ENCODE measurements at regions not wholly inside any gene's neighbourhood (a gene's known extent, or its start where the extent isn't known, plus 50 kb on each side); places are given as distances from the start of the nearest gene placed in this dataset.

- no peak for DNase-seq
- no peak overlapping the region for H3K4me3 ChIP-seq (ENCODE audit: low read depth, low read length)
Observed at GRCh38 chr11:28727254-28727653, 619.1 kb downstream of the METTL15 start.

DNA sequence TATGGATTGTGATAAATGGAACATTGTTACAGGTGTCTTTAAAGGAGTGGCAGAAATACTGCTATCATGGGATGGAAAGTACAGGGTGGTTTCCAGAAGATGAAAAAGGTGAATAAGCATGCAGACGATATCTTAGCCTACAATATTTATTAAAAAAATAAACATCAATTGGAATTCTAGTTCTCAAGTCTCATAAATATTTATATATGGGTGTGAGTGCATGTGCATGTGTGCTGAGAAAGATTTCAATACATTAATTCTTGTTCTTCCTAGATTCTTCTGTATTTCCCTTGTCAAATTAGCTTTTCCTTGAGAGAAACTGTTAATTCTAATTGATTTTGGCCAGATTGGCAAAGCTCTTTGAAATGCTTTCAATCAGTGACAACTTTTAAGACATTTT is 618.2 kb downstream of the METTL15 start:
- Histone ChIP-seq H3K36me3 (no peaks in the 10 kb centered on the region), H3K27me3 (no peaks in the 10 kb centered on the region), H3K4me3 (ENCODE audit: low read depth, low read length) (no peak overlapping the region), H3K4me1 (no peaks in the 10 kb centered on the region), H3K9me3 (no peaks in the 10 kb centered on the region)
- no peak for DNase-seq
- TF ChIP-seq, protein P1, sequence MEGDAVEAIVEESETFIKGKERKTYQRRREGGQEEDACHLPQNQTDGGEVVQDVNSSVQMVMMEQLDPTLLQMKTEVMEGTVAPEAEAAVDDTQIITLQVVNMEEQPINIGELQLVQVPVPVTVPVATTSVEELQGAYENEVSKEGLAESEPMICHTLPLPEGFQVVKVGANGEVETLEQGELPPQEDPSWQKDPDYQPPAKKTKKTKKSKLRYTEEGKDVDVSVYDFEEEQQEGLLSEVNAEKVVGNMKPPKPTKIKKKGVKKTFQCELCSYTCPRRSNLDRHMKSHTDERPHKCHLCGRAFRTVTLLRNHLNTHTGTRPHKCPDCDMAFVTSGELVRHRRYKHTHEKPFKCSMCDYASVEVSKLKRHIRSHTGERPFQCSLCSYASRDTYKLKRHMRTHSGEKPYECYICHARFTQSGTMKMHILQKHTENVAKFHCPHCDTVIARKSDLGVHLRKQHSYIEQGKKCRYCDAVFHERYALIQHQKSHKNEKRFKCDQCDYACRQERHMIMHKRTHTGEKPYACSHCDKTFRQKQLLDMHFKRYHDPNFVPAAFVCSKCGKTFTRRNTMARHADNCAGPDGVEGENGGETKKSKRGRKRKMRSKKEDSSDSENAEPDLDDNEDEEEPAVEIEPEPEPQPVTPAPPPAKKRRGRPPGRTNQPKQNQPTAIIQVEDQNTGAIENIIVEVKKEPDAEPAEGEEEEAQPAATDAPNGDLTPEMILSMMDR (IDR thresholded peaks at IDR 0.05; ENCODE audit: low read depth, low read length), result no peak

More at GRCh38 chr11:28727254-28727653, 619.1 kb downstream of the METTL15 start:
- H3K9me3 ChIP-seq, result no peaks in the 10 kb centered on the region
- H3K4me1 ChIP-seq, result no peaks in the 10 kb centered on the region
- no peaks in the 10 kb centered on the region for H3K27me3 ChIP-seq
- TF ChIP-seq, protein P1 (IDR thresholded peaks at IDR 0.05; ENCODE audit: low read depth, low read length), result no peak
- H3K36me3 ChIP-seq, result no peaks in the 10 kb centered on the region

- no peaks in the 10 kb centered on the region for H3K36me3 ChIP-seq
- no peaks in the 10 kb centered on the region for H3K4me1 ChIP-seq
- DNase-seq, result no peak
- TF ChIP-seq, protein P1 (IDR thresholded peaks at IDR 0.05; ENCODE audit: low read depth, low read length), result no peak
- H3K27me3 ChIP-seq, result no peaks in the 10 kb centered on the region
- no peak overlapping the region for H3K4me3 ChIP-seq (ENCODE audit: low read depth, low read length)
- H3K9me3 ChIP-seq, result no peaks in the 10 kb centered on the region
Observed at GRCh38 chr11:28715726-28716125, 607.5 kb downstream of the METTL15 start.

DNA sequence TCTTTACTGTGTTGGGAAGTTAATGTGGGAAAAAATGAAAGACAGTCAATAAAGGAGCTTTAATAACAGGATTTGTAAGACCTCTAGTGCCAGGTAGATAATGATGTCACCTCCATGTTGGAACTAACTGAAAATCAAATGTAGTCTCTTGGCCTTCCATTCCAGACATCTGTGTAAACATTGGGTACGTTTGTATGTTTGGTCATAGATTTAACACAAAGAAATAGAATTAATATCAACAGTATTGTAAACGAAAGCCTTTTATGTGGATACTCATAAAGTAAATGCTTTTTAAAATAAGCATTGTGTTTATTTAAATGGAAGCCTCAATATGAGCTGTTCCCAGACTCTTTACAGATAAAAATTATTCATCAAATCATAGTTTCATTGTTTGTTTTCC is 605.7 kb downstream of the METTL15 start:
- Histone ChIP-seq H3K36me3 (no peaks in the 10 kb centered on the region), H3K4me1 (no peaks in the 10 kb centered on the region), H3K4me3 (ENCODE audit: low read depth, low read length) (no peak overlapping the region), H3K27me3 (no peaks in the 10 kb centered on the region), H3K9me3 (no peaks in the 10 kb centered on the region)
- no peak for DNase-seq
- TF ChIP-seq, protein P1 (IDR thresholded peaks at IDR 0.05; ENCODE audit: low read depth, low read length), result no peak

GRCh38 chr11:28708075-28708474 is 599.9 kb downstream of the METTL15 start:
- H3K4me1 ChIP-seq, result no peaks in the 10 kb centered on the region
- no peak overlapping the region for H3K4me3 ChIP-seq (ENCODE audit: low read depth, low read length)
- no peak for DNase-seq
- no peaks in the 10 kb centered on the region for H3K9me3 ChIP-seq
- TF ChIP-seq, protein P1 (IDR thresholded peaks at IDR 0.05; ENCODE audit: low read depth, low read length), result no peak
- H3K36me3 ChIP-seq, result no peaks in the 10 kb centered on the region
- no peaks in the 10 kb centered on the region for H3K27me3 ChIP-seq

- H3K9me3 ChIP-seq, result no peaks in the 10 kb centered on the region
Observed at GRCh38 chr11:28704801-28705200, 596.6 kb downstream of the METTL15 start.

More at GRCh38 chr11:28704801-28705200, 596.6 kb downstream of the METTL15 start:
- Histone ChIP-seq H3K36me3 (no peaks in the 10 kb centered on the region), H3K4me1 (no peaks in the 10 kb centered on the region), H3K4me3 (ENCODE audit: low read depth, low read length) (no peak overlapping the region), H3K27me3 (no peaks in the 10 kb centered on the region)
- no peak for DNase-seq
- TF ChIP-seq, protein P1 (IDR thresholded peaks at IDR 0.05; ENCODE audit: low read depth, low read length), result no peak

Measured in BE2C (cell line).